HepG2 (cell line): ENCODE measurements at regions not wholly inside any gene's neighbourhood (a gene's known extent, or its start where the extent isn't known, plus 50 kb on each side); places are given as distances from the start of the nearest gene placed in this dataset.
A peak's percentile ranks its signal among the peaks of the same experiment; 100 is the strongest.

ENCODE experiments used
- ATAC-seq: fragments of 200-7000 bp; cut with Tn5 transposase; 3 replicates; pipeline ENCODE4 v1.9.1; 2020; ENCODE audit warnings: mild to moderate bottlenecking, moderate library complexity
- BruUV-seq: library from RNA; stranded (reverse); fragments of 400-500 nt; replicated peaks from 2 replicates; lab custom pipeline; 2021; lab: Mats Ljungman, UMichigan
- CTCF ChIA-PET: fragments of 300-600 bp; formaldehyde crosslinking; extraction: SDS; loops from one replicate; lab custom pipeline; 2021; ENCODE audit warnings: low total read pairs, inconsistent platforms, low intra/inter-chr PET ratio; lab: Yijun Ruan, JAX
- POLR2A ChIA-PET: fragments of 350-600 bp; sonication (Branson Sonifier 250); formaldehyde crosslinking; loops from one replicate; lab custom pipeline; 2020; ENCODE audit warnings: antibody characterized with exemption, inconsistent platforms; lab: Yijun Ruan, JAX
- DNase-seq: peaks from one replicate; pipeline ENCODE4 v3.0.0-alpha.2; 2015; ENCODE audit warnings: low spot score
- FAIRE-seq: peaks from 3 replicates; lab custom pipeline; 2011; peaks lifted over from hg19 to GRCh38; lab: Jason Lieb, UNC
- H2AFZ ChIP-seq: one replicate; pipeline ENCODE4 v1.6.1; 2011; ENCODE audit warnings: low read length, inconsistent platforms
- H3K27ac ChIP-seq: fragments of 300-600 bp; 3 replicates; pipeline ENCODE4 v1.8.0; 2011; ENCODE audit warnings: mixed run types, mild to moderate bottlenecking, mixed read lengths, low read length, inconsistent platforms; ENCODE audit not compliant: insufficient read depth; ENCODE audit errors: extremely low read length
- H3K27me3 ChIP-seq, 2 experiments: fragments of 200-600 bp in 1 of 2; 2 replicates in 1 of 2; 3 replicates in 1 of 2; pipeline versions ENCODE4 v1.6.0 to v1.8.0; 2011; ENCODE audit warnings: low read length in 2 of 2, mild to moderate bottlenecking in 2 of 2, moderate library complexity in 2 of 2, inconsistent platforms in 1 of 2; ENCODE audit not compliant: insufficient read depth in 2 of 2, control insufficient read depth in 1 of 2
- H3K36me3 ChIP-seq, 2 experiments: fragments of 200-600 bp in 1 of 2; replicated peaks in 1 of 2; 2 replicates in 1 of 2; 3 replicates in 1 of 2; pipeline versions ENCODE4 v1.5.1 to v1.8.0; 2011; ENCODE audit warnings: low read length in 2 of 2, inconsistent platforms in 1 of 2; ENCODE audit not compliant: insufficient read depth in 2 of 2, control insufficient read depth in 1 of 2
- H3K4me1 ChIP-seq: 2 replicates; pipeline ENCODE4 v1.5.1; 2012; ENCODE audit warnings: low read length, inconsistent platforms; ENCODE audit not compliant: insufficient read depth
- H3K4me2 ChIP-seq: 2 replicates; pipeline ENCODE4 v1.6.0; 2011; ENCODE audit warnings: low read depth, low read length, inconsistent platforms
- H3K4me3 ChIP-seq, 3 experiments: fragments of 200-600 bp in 1 of 3; sonication (generic), shearing (Covaris generic) in 1 of 3; replicated peaks in 1 of 3; 2 replicates each; pipeline ENCODE4 v1.5.1; 2011 to 2016; ENCODE audit warnings: low read length in 3 of 3, inconsistent platforms in 2 of 3, low read depth in 2 of 3, mild to moderate bottlenecking in 2 of 3, control low read depth in 1 of 3, mixed read lengths in 1 of 3; ENCODE audit not compliant: insufficient read depth in 1 of 3
- H3K79me2 ChIP-seq: one replicate; pipeline ENCODE4 v1.6.1; 2011; ENCODE audit warnings: low read length, inconsistent platforms; ENCODE audit not compliant: insufficient read depth
- H3K9ac ChIP-seq: 2 replicates; pipeline ENCODE4 v1.6.0; 2011; ENCODE audit warnings: mild to moderate bottlenecking, low read depth, low read length, inconsistent platforms; ENCODE audit not compliant: insufficient read depth
- H3K9me3 ChIP-seq: 2 replicates; pipeline ENCODE4 v1.5.1; 2012; ENCODE audit warnings: mild to moderate bottlenecking, low read length
- H4K20me1 ChIP-seq: 2 replicates; pipeline ENCODE4 v1.6.0; 2011; ENCODE audit warnings: inconsistent platforms, mild to moderate bottlenecking, low read length, moderate library complexity; ENCODE audit not compliant: insufficient read depth
- FOSL2 ChIP-seq: sonication (generic); formaldehyde crosslinking; IDR thresholded peaks from 2 replicates; pipeline ENCODE4 v1.4.0; 2020; ENCODE audit warnings: missing genetic modification reagents
- MAFK ChIP-seq, 2 experiments: IDR thresholded peaks in 1 of 2; conservative IDR thresholded peaks in 1 of 2; 2 replicates each; pipeline ENCODE4 v1.6.1; 2011; ENCODE audit warnings: improper control_type of control experiment in 2 of 2, low read length in 2 of 2
- PLSCR1 ChIP-seq: sonication (generic); formaldehyde crosslinking; IDR thresholded peaks from 2 replicates; pipeline ENCODE4 v1.5.0; 2020; ENCODE audit warnings: missing genetic modification reagents, mild to moderate bottlenecking, borderline replicate concordance
- ZNF644 ChIP-seq: IDR thresholded peaks from 2 replicates; pipeline ENCODE4 v1.6.1; 2016; ENCODE audit warnings: low read depth
- ZNF792 ChIP-seq: IDR thresholded peaks from 2 replicates; pipeline ENCODE4 v1.6.1; 2016
- WGBS: methylation state at CpG from one replicate; pipeline ENCODE4 v1.1.6; 2017; ENCODE audit warnings: low lambda C conversion rate; 5-methylcytosine and 5-hydroxymethylcytosine counted together
- in situ Hi-C: cut with HindIII; loops from 2 replicates; pipeline ENCODE4 v1.10.0; 2017; ENCODE audit warnings: low pct_unique_long_range_greater_than_20kb; ENCODE audit not compliant: extremely low pct_ligation_motif_present
- intact Hi-C: fragments of 100-400 bp; cut with micrococcal nuclease; formaldehyde crosslinking; loops from one replicate; pipeline ENCODE4 v1.10.0; 2022; ENCODE audit not compliant: unreplicated experiment

DNA sequence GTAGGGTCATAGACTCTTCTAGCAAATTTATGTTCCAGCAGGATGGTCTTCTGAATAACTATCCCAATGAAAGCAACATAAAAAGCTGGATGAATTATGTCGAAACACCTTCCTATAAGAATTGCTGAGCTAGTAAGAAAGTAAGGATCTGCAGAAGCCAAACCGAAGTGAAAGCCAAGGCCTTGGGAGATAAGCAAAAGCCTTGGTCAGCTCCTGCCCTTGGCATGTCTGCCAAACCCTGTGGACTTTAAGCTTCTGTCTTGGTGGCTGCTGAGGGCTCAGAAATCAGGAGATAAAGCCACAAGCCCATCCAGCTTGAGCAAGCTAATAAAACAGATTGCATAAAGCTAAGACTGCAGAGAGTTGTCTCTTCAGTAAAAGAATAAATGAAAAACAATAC, 81.2 kb upstream of the KCND3 start:
- intact Hi-C loops: no loop called here
- FAIRE-seq (no peak), ATAC-seq (no peak)
- H3K36me3 ChIP-seq: no peaks in the 10 kb centered on the region
- H3K4me3 ChIP-seq: no peak overlapping the region
- no peak overlapping the region for H3K27ac ChIP-seq
- H3K4me1 ChIP-seq: peaks cover 8% of the 10 kb centered on the region; the same call in 1 of the 2 replicates
- CTCF ChIA-PET: no interaction called here
- no peaks in the 10 kb centered on the region for H4K20me1 ChIP-seq
- H3K79me2 ChIP-seq: no peaks in the 10 kb centered on the region
- TF ChIP-seq MAFK (conservative IDR thresholded peaks at IDR 0.05 in 1 of 2, IDR thresholded peaks at IDR 0.05 in 1 of 2; ENCODE audit: low read length in 2 of 2): peak; percentile 33 to 36; a peak in 1 of 4 replicates
- TF ChIP-seq PLSCR1 (CRISPR knock-in tag): no peak
- TF ChIP-seq, all 625 proteins: peak for 1
- POLR2A ChIA-PET: no interaction called here
- Histone ChIP-seq H3K9me3 (peaks cover 4% of the 10 kb centered on the region; the same call in 1 of the 2 replicates), H3K4me2 (no peak overlapping the region), H2AFZ (no peak overlapping the region), H3K9ac (no peak overlapping the region), H3K27me3 (no peaks in the 10 kb centered on the region)
- BruUV-seq: no TSS peak
- 0% methylated on average over 2 of the region's 2 CpGs for WGBS
- DNase-seq: no peak
- in situ Hi-C loops: no loop called here

DNA sequence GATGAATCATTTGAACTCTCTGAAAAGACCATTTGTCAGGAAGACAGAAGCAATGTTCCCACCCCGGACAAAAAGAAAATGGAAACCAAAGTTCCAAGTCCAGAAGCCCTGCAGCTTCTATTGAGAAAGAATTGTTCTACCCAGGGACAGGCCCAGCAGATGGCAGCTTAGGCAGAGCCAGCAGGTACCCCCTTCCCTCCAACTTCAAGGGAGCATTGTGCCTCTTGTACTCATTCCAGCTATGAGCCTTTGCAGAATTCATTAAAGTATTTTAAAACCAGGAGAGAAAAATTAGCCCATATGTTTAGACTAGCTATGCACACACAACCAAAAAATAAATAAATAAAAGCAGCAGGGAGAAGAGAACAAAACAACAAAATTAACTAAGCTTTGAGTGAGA, 85.2 kb upstream of the KCND3 start:
- H3K9ac ChIP-seq: no peak overlapping the region
- no peaks in the 10 kb centered on the region for H3K79me2 ChIP-seq
- in situ Hi-C loops (no loop called here), intact Hi-C loops (no loop called here)
- H3K4me3 ChIP-seq: no peak overlapping the region
- no peaks in the 10 kb centered on the region for H4K20me1 ChIP-seq
- no peaks in the 10 kb centered on the region for H3K36me3 ChIP-seq
- FAIRE-seq: no peak
- H3K4me1 ChIP-seq: peaks cover 8% of the 10 kb centered on the region; the same call in 1 of the 2 replicates
- ChIA-PET CTCF (no interaction called here), POLR2A (no interaction called here)
- H3K27me3 ChIP-seq: no peaks in the 10 kb centered on the region
- no peak overlapping the region for H2AFZ ChIP-seq
- no peak overlapping the region for H3K27ac ChIP-seq
- no TSS peak for BruUV-seq
- peaks cover 4% of the 10 kb centered on the region; the same call in 1 of the 2 replicates for H3K9me3 ChIP-seq
- H3K4me2 ChIP-seq: no peak overlapping the region
- WGBS: 0% methylated on average over 1 of the region's 1 CpG
- TF ChIP-seq FOSL2 (CRISPR knock-in tag): peak; percentile 30; the same call in 1 of the 2 replicates
- no peak for TF ChIP-seq ZNF792
- TF ChIP-seq ZNF644 (CRISPR knock-in tag): peak; percentile 67; the same call in 1 of the 2 replicates
- DNase-seq: peak; percentile 27
- ATAC-seq: no peak
